Keratinocyte (primary cell): ENCODE measurements at regions not wholly inside any gene's neighbourhood (a gene's known extent, or its start where the extent isn't known, plus 50 kb on each side); places are given as distances from the start of the nearest gene placed in this dataset.

Experiments used
- DNase-seq: peaks from one replicate; pipeline ENCODE4 v3.0.0-alpha.2; 2011; ENCODE audit warnings: low read depth, missing footprints, low spot score
- FAIRE-seq: peaks from 2 replicates; lab custom pipeline; 2011; peaks lifted over from hg19 to GRCh38; lab: Jason Lieb, UNC
- H2AFZ ChIP-seq: 2 replicates; pipeline ENCODE4 v1.6.0; 2012; ENCODE audit warnings: low read length, control low read depth, inconsistent platforms; ENCODE audit not compliant: control insufficient read depth
- H3K27ac ChIP-seq: 2 replicates; pipeline ENCODE4 v1.5.1; 2011; ENCODE audit warnings: low read length; ENCODE audit not compliant: control insufficient read depth, insufficient read depth
- H3K27me3 ChIP-seq: 3 replicates; pipeline ENCODE4 v1.6.0; 2011; ENCODE audit warnings: low read length; ENCODE audit not compliant: control insufficient read depth, insufficient read depth; ENCODE audit errors: extremely low read depth
- H3K36me3 ChIP-seq, 2 experiments: 2 replicates in 1 of 2; 3 replicates in 1 of 2; pipeline ENCODE4 v1.5.1; 2011; ENCODE audit warnings: low read length in 2 of 2, mild to moderate bottlenecking in 1 of 2; ENCODE audit not compliant: control insufficient read depth in 2 of 2, insufficient read depth in 2 of 2; ENCODE audit errors: extremely low read depth in 1 of 2
- H3K4me1 ChIP-seq: 3 replicates; pipeline ENCODE4 v1.5.1; 2011; ENCODE audit warnings: low read length; ENCODE audit not compliant: control insufficient read depth, insufficient read depth; ENCODE audit errors: extremely low read depth
- H3K4me2 ChIP-seq: 3 replicates; pipeline ENCODE4 v1.6.0; 2011; ENCODE audit warnings: low read depth, low read length; ENCODE audit not compliant: control insufficient read depth, insufficient read depth; ENCODE audit errors: extremely low read depth
- H3K4me3 ChIP-seq, 3 experiments: fragments of 200-600 bp in 1 of 3; sonication (generic) in 1 of 3; 2 replicates in 2 of 3; 3 replicates in 1 of 3; pipeline ENCODE4 v1.5.1; 2011 to 2016; ENCODE audit warnings: low read length in 3 of 3, mild to moderate bottlenecking in 3 of 3, control low read depth in 2 of 3, inconsistent platforms in 1 of 3, low read depth in 1 of 3, mixed read lengths in 1 of 3, mixed run types in 1 of 3, moderate library complexity in 1 of 3; ENCODE audit not compliant: control insufficient read depth in 2 of 3, insufficient read depth in 2 of 3; ENCODE audit errors: extremely low read depth in 1 of 3
- H3K79me2 ChIP-seq: 2 replicates; pipeline ENCODE4 v1.6.0; 2012; ENCODE audit warnings: low read length; ENCODE audit not compliant: control insufficient read depth, insufficient read depth
- H3K9ac ChIP-seq: 3 replicates; pipeline ENCODE4 v1.6.0; 2011; ENCODE audit warnings: low read length; ENCODE audit not compliant: control insufficient read depth, insufficient read depth; ENCODE audit errors: extremely low read depth
- H3K9me1 ChIP-seq: 3 replicates; pipeline ENCODE4 v1.6.0; 2011; ENCODE audit warnings: low read length; ENCODE audit not compliant: control insufficient read depth, insufficient read depth; ENCODE audit errors: extremely low read depth
- H3K9me3 ChIP-seq: 2 replicates; pipeline ENCODE4 v1.5.1; 2012; ENCODE audit warnings: low read depth, low read length; ENCODE audit not compliant: control insufficient read depth
- H4K20me1 ChIP-seq: 3 replicates; pipeline ENCODE4 v1.6.0; 2011; ENCODE audit warnings: low read length; ENCODE audit not compliant: control insufficient read depth, insufficient read depth; ENCODE audit errors: extremely low read depth
- EZH2 ChIP-seq: IDR thresholded peaks from one replicate; pipeline ENCODE4 v1.6.1; 2012; ENCODE audit warnings: inconsistent platforms, mild to moderate bottlenecking, low read length, moderate library complexity
- dilution Hi-C: fragments of 300-500 bp; cut with MboI; formaldehyde crosslinking; loops from one replicate; pipeline ENCODE4 v1.7.0; 2020; ENCODE audit warnings: low sequenced_read_pairs; ENCODE audit not compliant: extremely low pct_ligation_motif_present
- TF ChIP-seq, protein P1 (sequence below), 3 experiments: IDR thresholded peaks in 1 of 3; conservative IDR thresholded peaks in 1 of 3; optimal IDR thresholded peaks in 1 of 3; 2 replicates in 2 of 3; 3 replicates in 1 of 3; pipeline versions ENCODE3 to v1.5.1; 2011; ENCODE audit warnings: low read length in 3 of 3, mild to moderate bottlenecking in 3 of 3, moderate library complexity in 2 of 3, control low read depth in 1 of 3, inconsistent platforms in 1 of 3; ENCODE audit not compliant: insufficient read depth in 2 of 3; ENCODE audit errors: extremely low read depth in 1 of 3

DNA sequence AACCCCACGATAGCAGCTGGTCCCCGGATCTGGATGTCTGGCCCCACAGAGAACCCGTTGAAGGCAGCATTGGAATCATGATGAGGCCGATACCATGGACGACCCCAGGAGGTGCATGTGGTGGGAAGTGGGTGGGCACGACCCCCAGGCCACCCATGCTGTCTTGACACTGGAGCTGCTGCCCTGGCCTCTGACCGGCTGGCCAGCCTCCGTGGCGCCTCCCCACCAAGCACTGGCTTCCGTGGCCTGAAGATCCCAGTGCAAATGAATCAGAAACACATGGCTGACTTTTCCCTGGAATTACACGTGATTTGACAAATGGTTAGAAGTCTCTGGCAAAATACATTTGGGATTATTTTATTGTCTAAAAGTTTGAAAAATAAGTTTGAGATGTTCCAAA, 259.0 kb upstream of the IRX1 start:
- Histone ChIP-seq H3K9me1 (no peaks in the 10 kb centered on the region), H3K79me2 (no peaks in the 10 kb centered on the region), H2AFZ (no peak overlapping the region), H4K20me1 (no peaks in the 10 kb centered on the region), H3K9ac (no peak overlapping the region), H3K4me2 (no peak overlapping the region), H3K27ac (no peak overlapping the region), H3K4me3 (no peak overlapping the region), H3K4me1 (peaks cover 5% of the 10 kb centered on the region), H3K36me3 (no peaks in the 10 kb centered on the region), H3K9me3 (no peaks in the 10 kb centered on the region), H3K27me3 (no peaks in the 10 kb centered on the region)
- TF ChIP-seq, protein P1, sequence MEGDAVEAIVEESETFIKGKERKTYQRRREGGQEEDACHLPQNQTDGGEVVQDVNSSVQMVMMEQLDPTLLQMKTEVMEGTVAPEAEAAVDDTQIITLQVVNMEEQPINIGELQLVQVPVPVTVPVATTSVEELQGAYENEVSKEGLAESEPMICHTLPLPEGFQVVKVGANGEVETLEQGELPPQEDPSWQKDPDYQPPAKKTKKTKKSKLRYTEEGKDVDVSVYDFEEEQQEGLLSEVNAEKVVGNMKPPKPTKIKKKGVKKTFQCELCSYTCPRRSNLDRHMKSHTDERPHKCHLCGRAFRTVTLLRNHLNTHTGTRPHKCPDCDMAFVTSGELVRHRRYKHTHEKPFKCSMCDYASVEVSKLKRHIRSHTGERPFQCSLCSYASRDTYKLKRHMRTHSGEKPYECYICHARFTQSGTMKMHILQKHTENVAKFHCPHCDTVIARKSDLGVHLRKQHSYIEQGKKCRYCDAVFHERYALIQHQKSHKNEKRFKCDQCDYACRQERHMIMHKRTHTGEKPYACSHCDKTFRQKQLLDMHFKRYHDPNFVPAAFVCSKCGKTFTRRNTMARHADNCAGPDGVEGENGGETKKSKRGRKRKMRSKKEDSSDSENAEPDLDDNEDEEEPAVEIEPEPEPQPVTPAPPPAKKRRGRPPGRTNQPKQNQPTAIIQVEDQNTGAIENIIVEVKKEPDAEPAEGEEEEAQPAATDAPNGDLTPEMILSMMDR (optimal IDR thresholded peaks at IDR 0.05 in 1 of 3, IDR thresholded peaks at IDR 0.05 in 1 of 3, conservative IDR thresholded peaks at IDR 0.05 in 1 of 3; ENCODE audit: extremely low read depth in 1 of 3, insufficient read depth in 2 of 3, low read length in 3 of 3): no peak
- no peak for TF ChIP-seq EZH2
- dilution Hi-C loops: no loop called here
- FAIRE-seq: no peak
- DNase-seq: no peak

DNA sequence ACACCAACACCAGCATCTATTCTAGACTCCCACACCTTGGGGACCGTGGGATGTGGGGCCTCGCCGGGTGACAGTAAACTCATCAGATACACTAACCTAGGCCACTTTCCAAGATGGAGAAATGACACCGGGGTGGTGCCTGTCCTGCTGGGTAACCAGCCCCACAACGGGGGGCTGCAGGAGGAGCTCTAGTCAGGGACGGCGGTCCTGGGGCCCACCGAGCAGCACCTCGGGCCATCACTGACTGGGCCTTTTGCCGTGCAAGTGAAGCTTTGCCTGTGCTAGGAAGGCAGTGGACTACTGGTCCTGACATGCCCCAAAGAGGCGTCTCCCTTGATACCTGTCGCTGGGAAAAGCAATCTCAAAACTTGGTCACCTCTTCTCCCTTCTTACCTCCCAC, 260.3 kb upstream of the IRX1 start:
- Histone ChIP-seq H3K4me2 (no peak overlapping the region), H3K4me1 (no peaks in the 10 kb centered on the region), H3K27me3 (no peaks in the 10 kb centered on the region), H3K36me3 (no peaks in the 10 kb centered on the region), H3K79me2 (no peaks in the 10 kb centered on the region), H3K4me3 (no peak overlapping the region), H2AFZ (no peak overlapping the region), H3K9ac (no peak overlapping the region), H3K27ac (no peak overlapping the region), H4K20me1 (no peaks in the 10 kb centered on the region), H3K9me1 (no peaks in the 10 kb centered on the region), H3K9me3 (no peaks in the 10 kb centered on the region)
- TF ChIP-seq, protein P1 (optimal IDR thresholded peaks at IDR 0.05 in 1 of 3, IDR thresholded peaks at IDR 0.05 in 1 of 3, conservative IDR thresholded peaks at IDR 0.05 in 1 of 3; ENCODE audit: extremely low read depth in 1 of 3, insufficient read depth in 2 of 3, low read length in 3 of 3): no peak
- no peak for TF ChIP-seq EZH2
- FAIRE-seq: no peak
- dilution Hi-C loops: no loop called here
- DNase-seq: no peak
